A549 (cell line): ENCODE measurements at regions not wholly inside any gene's neighbourhood (a gene's known extent, or its start where the extent isn't known, plus 50 kb on each side); places are given as distances from the start of the nearest gene placed in this dataset.

Source experiments
- ATAC-seq, 2 experiments: fragments of 200-7000 bp in 1 of 2; fragments of >200 bp in 1 of 2; cut with Nextera tagmentation in 1 of 2; cut with Tn5 transposase in 1 of 2; 3 replicates each; pipeline versions ENCODE4 v1.8.0 to v1.9.1; 2018 to 2020; ENCODE audit warnings: mild to moderate bottlenecking in 1 of 2, moderate library complexity in 1 of 2
- CTCF ChIA-PET: fragments of 300-600 bp; sonication (Branson Sonifier 250); formaldehyde crosslinking; extraction: SDS; loops from one replicate; lab custom pipeline; 2021; ENCODE audit warnings: antibody characterized with exemption, inconsistent platforms; lab: Yijun Ruan, JAX
- POLR2A ChIA-PET: fragments of 350-600 bp; formaldehyde crosslinking; extraction: SDS; loops from one replicate; lab custom pipeline; 2021; ENCODE audit warnings: antibody characterized with exemption, inconsistent platforms; lab: Yijun Ruan, JAX
- DNase-seq, 2 experiments: peaks; one replicate each; pipeline versions ENCODE4 v3.0.0 to v3.0.0-alpha.2; 2011 to 2016; ENCODE audit warnings: low read depth in 1 of 2, low spot score in 1 of 2
- FAIRE-seq: peaks from 2 replicates; lab custom pipeline; 2011; peaks lifted over from hg19 to GRCh38; lab: Jason Lieb, UNC
- H3K27ac ChIP-seq, 2 experiments: fragments of >200 bp; sonication (Bioruptor Twin); formaldehyde crosslinking; 3 replicates each; pipeline ENCODE4 v1.5.1; 2016 to 2017
- H3K4me1 ChIP-seq: fragments of >200 bp; sonication (Bioruptor Twin); formaldehyde crosslinking; 3 replicates; pipeline ENCODE4 v1.6.1; 2016
- H3K4me2 ChIP-seq: fragments of >200 bp; sonication (Bioruptor Twin); formaldehyde crosslinking; 3 replicates; pipeline ENCODE4 v1.6.1; 2016
- H3K4me3 ChIP-seq: fragments of >200 bp; sonication (Bioruptor Twin); formaldehyde crosslinking; 3 replicates; pipeline ENCODE4 v1.5.1; 2016
- H3K9me3 ChIP-seq: fragments of >200 bp; sonication (Bioruptor Twin); formaldehyde crosslinking; 3 replicates; pipeline ENCODE4 v1.6.1; 2016
- CBX8 ChIP-seq: fragments of 200-600 bp; sonication (generic); IDR thresholded peaks from 2 replicates; pipeline ENCODE4 v1.6.1; 2016
- CTCF ChIP-seq: fragments of >200 bp; sonication (Bioruptor Twin); formaldehyde crosslinking; IDR thresholded peaks from 3 replicates; pipeline ENCODE4 v1.5.1; 2016
- EHF ChIP-seq: fragments of 250-450 bp; sonication (Bioruptor Pico); IDR thresholded peaks from 2 replicates; pipeline ENCODE4 v1.5.0; 2020; ENCODE audit warnings: mild to moderate bottlenecking
- EP300 ChIP-seq, 2 experiments: fragments of >200 bp; sonication (Bioruptor Twin); formaldehyde crosslinking; IDR thresholded peaks; 2 replicates in 1 of 2; 3 replicates in 1 of 2; pipeline ENCODE4 v1.6.1; 2016 to 2017
- FOSL2 ChIP-seq, 2 experiments: fragments of 450-650 bp in 1 of 2; fragments of >200 bp in 1 of 2; sonication (Bioruptor Twin) in 1 of 2; formaldehyde crosslinking; IDR thresholded peaks; 2 replicates each; pipeline versions ENCODE4 v1.5.0 to v1.6.1; 2016 to 2020; ENCODE audit warnings: mild to moderate bottlenecking in 1 of 2, moderate library complexity in 1 of 2
- FOXS1 ChIP-seq: fragments of 250-450 bp; sonication (Bioruptor Pico); IDR thresholded peaks from 2 replicates; pipeline ENCODE4 v1.5.0; 2020; ENCODE audit warnings: mild to moderate bottlenecking, moderate library complexity
- HES2 ChIP-seq: fragments of >200 bp; sonication (Bioruptor Twin); formaldehyde crosslinking; IDR thresholded peaks from 2 replicates; pipeline ENCODE4 v1.6.1; 2016
- HMGXB4 ChIP-seq: fragments of 250-450 bp; sonication (Bioruptor Pico); IDR thresholded peaks from 2 replicates; pipeline ENCODE4 v1.5.0; 2021; ENCODE audit warnings: mild to moderate bottlenecking, moderate library complexity, borderline replicate concordance
- HOXA7 ChIP-seq: fragments of 250-450 bp; sonication (Bioruptor Pico); IDR thresholded peaks from 2 replicates; pipeline ENCODE4 v1.5.0; 2020; ENCODE audit warnings: mild to moderate bottlenecking, moderate library complexity
- JUN ChIP-seq, 2 experiments: fragments of >200 bp; sonication (Bioruptor Twin); formaldehyde crosslinking; IDR thresholded peaks; 2 replicates in 1 of 2; 3 replicates in 1 of 2; pipeline ENCODE4 v1.6.1; 2016 to 2017
- KDM1A ChIP-seq: fragments of 200-600 bp; sonication (generic); IDR thresholded peaks from 2 replicates; pipeline ENCODE4 v1.6.1; 2016; ENCODE audit warnings: low read depth, mild to moderate bottlenecking
- MAFK ChIP-seq: fragments of 450-650 bp; IDR thresholded peaks from 2 replicates; pipeline ENCODE4 v1.6.1; 2014; ENCODE audit not compliant: partially characterized antibody
- NPAS2 ChIP-seq: fragments of 250-450 bp; sonication (Bioruptor Pico); IDR thresholded peaks from 2 replicates; pipeline ENCODE4 v1.8.0; 2022; ENCODE audit warnings: mild to moderate bottlenecking, moderate library complexity, borderline replicate concordance
- PBX3 ChIP-seq: IDR thresholded peaks from 2 replicates; pipeline ENCODE4 v1.6.1; 2012
- POLR2A ChIP-seq: IDR thresholded peaks from 2 replicates; pipeline ENCODE4 v1.6.1; 2012; ENCODE audit warnings: mild to moderate bottlenecking, low read length
- RAD21 ChIP-seq, 2 experiments: fragments of >200 bp in 1 of 2; sonication (Bioruptor Twin) in 1 of 2; formaldehyde crosslinking in 1 of 2; IDR thresholded peaks in 1 of 2; conservative IDR thresholded peaks in 1 of 2; 2 replicates in 1 of 2; 3 replicates in 1 of 2; pipeline ENCODE4 v1.6.1; 2012 to 2018; ENCODE audit warnings: inconsistent platforms in 1 of 2
- RCOR1 ChIP-seq: fragments of 150-350 bp; IDR thresholded peaks from 2 replicates; pipeline ENCODE4 v1.6.1; 2014; ENCODE audit warnings: antibody characterized with exemption, low read length, low read depth
- SMC3 ChIP-seq: fragments of >200 bp; sonication (Bioruptor Twin); formaldehyde crosslinking; IDR thresholded peaks from 3 replicates; pipeline ENCODE4 v1.6.1; 2018; ENCODE audit warnings: inconsistent platforms
- SREBF2 ChIP-seq: fragments of 450-650 bp; IDR thresholded peaks from 2 replicates; pipeline ENCODE4 v1.6.1; 2014; ENCODE audit warnings: mild to moderate bottlenecking, moderate library complexity
- TP53 ChIP-seq: fragments of 250-450 bp; sonication (Bioruptor Pico); IDR thresholded peaks from 2 replicates; pipeline ENCODE4 v1.5.0; 2021; ENCODE audit warnings: mild to moderate bottlenecking, moderate library complexity
- USF2 ChIP-seq: fragments of 450-650 bp; IDR thresholded peaks from 2 replicates; pipeline ENCODE4 v1.6.1; 2014; ENCODE audit warnings: antibody characterized with exemption
- ZC3H11A ChIP-seq: fragments of 450-650 bp; IDR thresholded peaks from 2 replicates; pipeline ENCODE4 v1.6.1; 2014; ENCODE audit warnings: antibody characterized with exemption, mild to moderate bottlenecking
- ZSCAN20 ChIP-seq: fragments of 250-450 bp; sonication (Bioruptor Pico); IDR thresholded peaks from 2 replicates; pipeline ENCODE4 v1.8.0; 2022; ENCODE audit warnings: mild to moderate bottlenecking, moderate library complexity
- WGBS: methylation state at CpG from one replicate; pipeline ENCODE4 v1.1.6; 2017; ENCODE audit errors: missing lambda C conversion rate; 5-methylcytosine and 5-hydroxymethylcytosine counted together

GRCh38 chr7:34296663-34297062 is 361.4 kb upstream of the NPSR1 start:
- no peaks in the 10 kb centered on the region for H3K9me3 ChIP-seq
- FAIRE-seq (no peak), ATAC-seq (no peak), DNase-seq (no peak)
- TF ChIP-seq FOSL2 (IDR thresholded peaks at IDR 0.05) = no peak
- TF ChIP-seq FOSL2 (CRISPR knock-in tag; IDR thresholded peaks at IDR 0.05) = no peak
- TF ChIP-seq RCOR1 = no peak
- no peak for TF ChIP-seq CTCF
- TF ChIP-seq MAFK = no peak
- TF ChIP-seq EP300 (IDR thresholded peaks at IDR 0.05) = no peak
- no peak for TF ChIP-seq HMGXB4 (CRISPR knock-in tag)
- no peak for TF ChIP-seq SMC3
- TF ChIP-seq KDM1A = no peak
- TF ChIP-seq RAD21 (conservative IDR thresholded peaks at IDR 0.05 in 1 of 2, IDR thresholded peaks at IDR 0.05 in 1 of 2) = no peak
- no peak for TF ChIP-seq TP53
- no peak for TF ChIP-seq HES2
- no peak for TF ChIP-seq SREBF2
- no peak for TF ChIP-seq POLR2A
- no peak for TF ChIP-seq HOXA7 (CRISPR knock-in tag)
- no peak for TF ChIP-seq FOXS1 (CRISPR knock-in tag)
- TF ChIP-seq PBX3 = no peak
- H3K4me1 ChIP-seq = no peaks in the 10 kb centered on the region
- H3K4me3 ChIP-seq = no peak overlapping the region
- 47% methylated on average over 1 of the region's 1 CpG for WGBS
- POLR2A ChIA-PET = no interaction called here
- H3K4me2 ChIP-seq = no peak overlapping the region
- H3K27ac ChIP-seq = no peak overlapping the region
- CTCF ChIA-PET = interaction anchor here (0.6 kb wide), 1 partner anchor 364 kb away, joined by 3 read pairs; no protein-coding TSS in a partner anchor

- WGBS = 59% methylated on average over 4 of the region's 4 CpGs
- H3K4me1 ChIP-seq = no peaks in the 10 kb centered on the region
Observed at GRCh38 chr7:34298492-34299013, 359.5 kb upstream of the NPSR1 start.

More at GRCh38 chr7:34298492-34299013, 359.5 kb upstream of the NPSR1 start:
- Histone ChIP-seq H3K4me3 (no peak overlapping the region), H3K9me3 (no peaks in the 10 kb centered on the region), H3K27ac (no peak overlapping the region), H3K4me2 (no peak overlapping the region)
- ATAC-seq (no peak), FAIRE-seq (no peak), DNase-seq (no peak)
- TF ChIP-seq CBX8 = no peak
- no peak for TF ChIP-seq EHF
- no peak for TF ChIP-seq ZSCAN20 (CRISPR knock-in tag)
- TF ChIP-seq USF2 = no peak
- no peak for TF ChIP-seq ZC3H11A
- no peak for TF ChIP-seq JUN (IDR thresholded peaks at IDR 0.05)
- TF ChIP-seq NPAS2 (CRISPR knock-in tag) = no peak
- TF ChIP-seq KDM1A = no peak
- TF ChIP-seq MAFK = no peak
- no peak for TF ChIP-seq EP300 (IDR thresholded peaks at IDR 0.05)
- ChIA-PET POLR2A (no interaction called here), CTCF (no interaction called here)
